Esophagus muscularis mucosa (tissue), 4 donors: ENCODE measurements at regions not wholly inside any gene's neighbourhood (a gene's known extent, or its start where the extent isn't known, plus 50 kb on each side); places are given as distances from the start of the nearest gene placed in this dataset.
"Not testable (repeated sequence)": the region's sequence is repeated elsewhere in the genome, so short reads cannot be mapped to it uniquely, and the experiment has no call there.

Source experiments
- DNase-seq: peaks from one replicate; pipeline ENCODE4 v3.0.0-alpha.2; 2017; ENCODE audit errors: extremely low spot score
- H3K27ac ChIP-seq, 4 donors: fragments of 200-600 bp; sonication (generic); replicated peaks in 1 of 4; 1 replicate in 3 of 4; 2 replicates in 1 of 4; pipeline ENCODE4 v1.5.1; 2016 to 2019; ENCODE audit warnings: mild to moderate bottlenecking in 1 of 4
- H3K27me3 ChIP-seq, 4 donors: fragments of 200-600 bp; sonication (generic); one replicate each; pipeline versions ENCODE4 v1.5.1 to v1.6.0; 2016 to 2019
- H3K36me3 ChIP-seq, 4 donors: fragments of 200-600 bp; sonication (generic); one replicate each; pipeline ENCODE4 v1.5.1; 2016 to 2019
- H3K4me1 ChIP-seq, 4 donors: fragments of 200-600 bp; sonication (generic); one replicate each; pipeline ENCODE4 v1.5.1; 2016 to 2019
- H3K4me3 ChIP-seq, 4 donors: fragments of 200-600 bp; sonication (generic); 1 replicate in 2 of 4; 2 replicates in 2 of 4; pipeline ENCODE4 v1.5.1; 2016 to 2019; ENCODE audit warnings: mild to moderate bottlenecking in 4 of 4, moderate library complexity in 1 of 4
- H3K9me3 ChIP-seq, 4 donors: fragments of 200-600 bp; sonication (generic); 1 replicate in 3 of 4; 2 replicates in 1 of 4; pipeline ENCODE4 v1.5.1; 2016 to 2019
- CTCF ChIP-seq, 3 experiments: fragments of 200-600 bp in 2 of 3; fragments of 450-650 bp in 1 of 3; sonication (generic) in 2 of 3; IDR thresholded peaks; one replicate each; pipeline ENCODE4 v1.5.1; 2017 to 2019; ENCODE audit warnings: antibody characterized with exemption in 3 of 3, mild to moderate bottlenecking in 2 of 3, moderate library complexity in 1 of 3
- EP300 ChIP-seq: sonication (generic); formaldehyde crosslinking; IDR thresholded peaks from one replicate; pipeline ENCODE4 v1.6.1; 2017; ENCODE audit warnings: antibody characterized with exemption
- POLR2A ChIP-seq: fragments of 450-650 bp; IDR thresholded peaks from one replicate; pipeline ENCODE4 v1.6.1; 2017; ENCODE audit warnings: antibody characterized with exemption, moderate library complexity, mild to moderate bottlenecking, low read depth
- POLR2AphosphoS5 ChIP-seq, 2 donors: sonication (generic); formaldehyde crosslinking; IDR thresholded peaks; one replicate each; pipeline ENCODE4 v1.6.1; 2017; ENCODE audit warnings: antibody characterized with exemption in 2 of 2
- WGBS: methylation state at CpG from one replicate; pipeline ENCODE4 v1.1.5; 2018; 5-methylcytosine and 5-hydroxymethylcytosine counted together
- intact Hi-C: fragments of 100-400 bp; cut with DNase I; formaldehyde crosslinking; loops from one replicate; pipeline ENCODE4 v1.15.1; 2023

DNA sequence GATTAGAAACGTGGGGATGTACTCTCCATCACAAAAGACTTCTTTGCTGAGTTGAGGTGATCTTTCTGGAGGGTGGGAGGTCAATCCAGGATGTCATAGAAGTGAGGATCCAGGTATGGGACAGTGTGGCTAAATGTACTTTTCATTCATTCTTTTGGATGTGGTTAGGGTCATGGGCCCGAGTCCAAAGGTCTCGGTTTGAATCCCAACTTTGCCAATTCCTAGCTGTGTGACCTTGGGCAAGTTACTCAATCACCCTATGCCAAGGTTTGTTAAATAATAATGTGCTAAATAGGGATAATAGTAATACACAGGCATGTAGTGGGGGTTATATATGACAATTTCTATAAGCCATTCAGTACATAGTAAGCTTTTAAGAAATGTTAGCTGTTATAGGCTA lies 91.4 kb downstream of the SAMD9 start:
- H3K27me3 ChIP-seq: peaks cover 0 to 3% (median 0%) of the 10 kb centered on the region in 4 donors
- no peak for DNase-seq
- H3K4me1 ChIP-seq: no peaks in the 10 kb centered on the region
- TF ChIP-seq POLR2AphosphoS5 (IDR thresholded peaks at IDR 0.05) (no peak), CTCF (IDR thresholded peaks at IDR 0.05) (no peak), POLR2A (no peak), EP300 (no peak)
- no peak overlapping the region for H3K4me3 ChIP-seq
- no peak overlapping the region for H3K27ac ChIP-seq
- H3K9me3 ChIP-seq: no peaks in the 10 kb centered on the region
- intact Hi-C loops: no loop called here
- no peaks in the 10 kb centered on the region for H3K36me3 ChIP-seq
- WGBS: 81% methylated on average over 3 of the region's 3 CpGs

DNA sequence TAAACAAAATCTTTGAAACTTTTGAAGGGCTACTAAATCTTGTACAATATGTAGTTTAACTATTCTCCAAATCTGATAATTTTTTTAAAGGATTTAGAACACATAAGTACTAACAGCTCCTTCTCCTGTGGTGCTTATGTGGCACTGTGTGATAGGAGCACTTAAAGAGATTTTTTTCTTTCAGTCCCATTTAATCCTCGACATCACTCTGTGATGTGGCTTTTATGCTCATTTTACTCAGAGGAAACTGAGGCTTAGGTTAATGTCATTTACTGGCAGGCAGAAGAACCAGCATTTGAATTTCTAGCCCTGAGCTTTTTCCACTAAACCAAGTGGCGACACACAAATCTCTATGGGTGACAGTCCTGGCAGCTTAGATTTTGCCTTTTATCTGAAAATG lies 92.4 kb downstream of the SAMD9 start:
- Histone ChIP-seq H3K27ac (no peak overlapping the region), H3K27me3 (peaks cover 0 to 3% (median 0%) of the 10 kb centered on the region in 4 donors), H3K36me3 (no peaks in the 10 kb centered on the region), H3K9me3 (no peaks in the 10 kb centered on the region), H3K4me3 (no peak overlapping the region), H3K4me1 (no peaks in the 10 kb centered on the region)
- no peak for DNase-seq
- 81% methylated on average over 2 of the region's 2 CpGs for WGBS
- no peak for TF ChIP-seq POLR2A
- TF ChIP-seq POLR2AphosphoS5 (IDR thresholded peaks at IDR 0.05): no peak
- TF ChIP-seq EP300: no peak
- TF ChIP-seq CTCF (IDR thresholded peaks at IDR 0.05): no peak
- intact Hi-C loops: no loop called here

DNA sequence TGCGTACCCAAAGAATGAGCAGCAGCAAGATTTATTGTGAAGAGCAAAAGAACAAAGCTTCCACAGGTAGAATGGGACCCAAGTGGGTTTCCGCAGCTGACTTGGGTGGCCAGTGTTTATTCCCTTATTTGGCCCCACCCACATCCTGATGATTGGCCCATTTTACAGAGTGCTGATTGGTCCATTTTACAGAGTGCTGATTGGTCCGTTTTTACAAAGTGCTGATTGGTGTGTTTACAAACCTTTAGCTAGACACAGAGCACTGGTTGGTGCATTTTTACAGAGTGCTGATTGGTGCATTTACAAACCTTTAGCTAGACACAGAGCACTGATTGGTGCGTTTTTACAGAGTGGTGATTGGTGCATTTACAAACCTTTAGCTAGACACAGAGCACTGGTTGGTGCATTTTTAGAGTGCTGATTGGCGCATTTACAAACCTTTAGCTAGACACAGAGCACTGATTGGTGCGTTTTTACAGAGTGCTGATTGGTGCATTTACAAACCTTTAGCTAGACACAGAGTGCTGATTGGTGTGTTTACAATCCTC lies 94.8 kb downstream of the SAMD9 start:
- H3K4me1 ChIP-seq, H3K27ac ChIP-seq, intact Hi-C loops, H3K4me3 ChIP-seq, H3K27me3 ChIP-seq, H3K9me3 ChIP-seq, DNase-seq, H3K36me3 ChIP-seq: not testable (repeated sequence)
- 94% methylated on average over 6 of the region's 6 CpGs for WGBS

- intact Hi-C loops: no loop called here
- no peak for TF ChIP-seq CTCF (IDR thresholded peaks at IDR 0.05)
- TF ChIP-seq POLR2A: no peak
- no peak for TF ChIP-seq POLR2AphosphoS5 (IDR thresholded peaks at IDR 0.05)
- no peak for TF ChIP-seq EP300
- no peak for DNase-seq
- Histone ChIP-seq H3K27me3 (no peaks in the 10 kb centered on the region), H3K9me3 (no peaks in the 10 kb centered on the region), H3K4me3 (no peak overlapping the region), H3K36me3 (no peaks in the 10 kb centered on the region), H3K4me1 (peaks cover 0 to 6% (median 0%) of the 10 kb centered on the region in 4 donors), H3K27ac (no peak overlapping the region)
- 91% methylated on average over 2 of the region's 2 CpGs for WGBS
Measured at GRCh38 chr7:93021748-93022147, 96.0 kb downstream of the SAMD9 start.

DNA sequence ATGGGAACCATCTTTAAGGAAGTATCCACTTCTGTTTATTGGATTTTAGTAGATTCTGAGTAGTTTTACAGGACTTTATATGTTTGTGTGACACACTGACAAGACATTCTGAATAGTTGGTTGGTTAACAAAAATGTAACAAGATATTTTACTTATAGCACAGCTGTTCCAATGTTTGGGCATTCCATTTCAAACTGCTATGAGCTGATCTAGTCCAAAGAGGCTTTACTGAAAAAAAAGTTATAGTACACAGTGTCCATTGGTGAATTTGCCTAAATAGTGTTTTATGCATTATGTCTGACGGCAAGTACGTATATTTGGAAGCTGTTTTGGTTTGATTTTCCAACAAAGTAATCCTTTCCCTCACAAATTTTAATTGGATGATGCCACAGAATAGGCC lies 99.1 kb downstream of the SAMD9 start:
- no peaks in the 10 kb centered on the region for H3K36me3 ChIP-seq
- peaks cover 5 to 12% (median 11%) of the 10 kb centered on the region in 4 donors for H3K4me1 ChIP-seq
- H3K27me3 ChIP-seq: no peaks in the 10 kb centered on the region
- DNase-seq: no peak
- WGBS: 66% methylated on average over 2 of the region's 2 CpGs
- intact Hi-C loops: no loop called here
- no peaks in the 10 kb centered on the region for H3K9me3 ChIP-seq
- no peak overlapping the region for H3K4me3 ChIP-seq
- no peak overlapping the region for H3K27ac ChIP-seq
- TF ChIP-seq POLR2AphosphoS5 (IDR thresholded peaks at IDR 0.05) (no peak), EP300 (no peak), POLR2A (no peak), CTCF (IDR thresholded peaks at IDR 0.05) (no peak)
